ENCODE measurements at regions not wholly inside any gene's neighbourhood (a gene's known extent, or its start where the extent isn't known, plus 50 kb on each side); places are given as distances from the start of the nearest gene placed in this dataset.

DNA sequence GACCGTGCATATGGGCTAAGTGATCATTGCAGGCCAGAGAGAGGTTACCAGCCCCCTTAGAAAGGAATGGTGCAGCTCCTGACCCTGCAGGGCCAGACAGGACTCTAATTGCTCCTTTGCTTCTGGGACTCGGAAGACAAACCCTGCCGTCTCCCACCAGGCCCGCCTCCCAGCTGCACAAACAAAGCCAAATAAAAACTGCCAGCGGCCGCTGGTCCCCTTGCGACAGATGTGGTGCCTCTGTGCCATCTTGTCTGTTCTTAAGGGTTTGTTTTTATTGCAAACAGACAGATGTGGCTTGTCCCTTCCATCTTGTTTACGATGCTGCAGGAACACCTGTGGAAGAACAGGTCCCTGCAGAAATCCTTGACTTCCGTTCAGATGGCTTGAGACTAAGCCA is 434.4 kb upstream of the TSHZ3 start:
- TF ChIP-seq CTCF (IDR thresholded peaks at IDR 0.05; ENCODE audit: insufficient read depth, low read depth, low read length): no peak
- no peak for TF ChIP-seq EZH2 (IDR thresholded peaks at IDR 0.05; ENCODE audit: insufficient read depth, low read length)

Measured in astrocyte (in vitro differentiated cells and primary cell).